A673 (cell line): ENCODE measurements at regions not wholly inside any gene's neighbourhood (a gene's known extent, or its start where the extent isn't known, plus 50 kb on each side); places are given as distances from the start of the nearest gene placed in this dataset.

ENCODE experiments used
- BruUV-seq: library from RNA; stranded (reverse); fragments of 400-500 nt; replicated peaks from 2 replicates; lab custom pipeline; 2021; lab: Mats Ljungman, UMichigan
- CTCF ChIA-PET: fragments of 300-600 bp; sonication (Branson Sonifier 250); formaldehyde crosslinking; loops from one replicate; lab custom pipeline; 2022; ENCODE audit warnings: antibody characterized with exemption; lab: Charles Lee
- POLR2A ChIA-PET: fragments of 300-600 bp; sonication (Branson Sonifier 250); formaldehyde crosslinking; loops from one replicate; lab custom pipeline; 2022; ENCODE audit warnings: antibody characterized with exemption; ENCODE audit not compliant: low non-redundant PET; lab: Charles Lee
- DNase-seq: peaks from one replicate; pipeline ENCODE4 v3.0.0-alpha.2; 2015; ENCODE audit warnings: low spot score
- H3K27ac ChIP-seq: fragments of 200-600 bp; sonication (generic); 2 replicates; pipeline ENCODE4 v1.5.1; 2016; ENCODE audit warnings: mixed run types, low read depth, mild to moderate bottlenecking, mixed read lengths, antibody characterized with exemption, low read length; ENCODE audit not compliant: poor library complexity, severe bottlenecking
- H3K27me3 ChIP-seq: fragments of 200-600 bp; sonication (generic); replicated peaks from 2 replicates; pipeline ENCODE4 v1.6.1; 2017; ENCODE audit warnings: mixed run types, low read depth, mild to moderate bottlenecking, mixed read lengths, antibody characterized with exemption, low read length; ENCODE audit not compliant: insufficient read depth, poor library complexity
- H3K36me3 ChIP-seq: fragments of 200-600 bp; sonication (generic); 2 replicates; pipeline ENCODE4 v1.6.1; 2016; ENCODE audit warnings: mixed run types, mild to moderate bottlenecking, mixed read lengths, antibody characterized with exemption, low read length; ENCODE audit not compliant: insufficient read depth, poor library complexity, severe bottlenecking
- H3K4me1 ChIP-seq: fragments of 200-600 bp; sonication (generic); 2 replicates; pipeline ENCODE4 v1.6.1; 2017; ENCODE audit warnings: mixed run types, mild to moderate bottlenecking, mixed read lengths, antibody characterized with exemption, low read length; ENCODE audit not compliant: insufficient read depth, poor library complexity, severe bottlenecking
- H3K4me3 ChIP-seq: fragments of 200-600 bp; sonication (generic); 2 replicates; pipeline ENCODE4 v1.5.1; 2016; ENCODE audit warnings: low read depth, mixed run types, mild to moderate bottlenecking, mixed read lengths, low read length; ENCODE audit not compliant: poor library complexity, severe bottlenecking
- H3K9me3 ChIP-seq: fragments of 200-600 bp; sonication (generic); 2 replicates; pipeline ENCODE4 v1.6.1; 2016; ENCODE audit warnings: mixed run types, low read depth, mild to moderate bottlenecking, mixed read lengths, antibody characterized with exemption, low read length; ENCODE audit not compliant: poor library complexity, severe bottlenecking
- CTCF ChIP-seq: fragments of 300-800, 200-600 bp; sonication (generic); conservative IDR thresholded peaks from 2 replicates; pipeline ENCODE4 v1.5.1; 2017; ENCODE audit warnings: low read depth, mild to moderate bottlenecking, antibody characterized with exemption, low read length, moderate library complexity, mixed read lengths
- EZH2 ChIP-seq: fragments of 200-600 bp; sonication (generic); IDR thresholded peaks from 2 replicates; pipeline ENCODE4 v1.6.1; 2017; ENCODE audit warnings: borderline replicate concordance, low read depth, mild to moderate bottlenecking, mixed read lengths, antibody characterized with exemption, low read length; ENCODE audit not compliant: poor library complexity, severe bottlenecking
- intact Hi-C: fragments of 100-400 bp; cut with micrococcal nuclease; formaldehyde crosslinking; loops from one replicate; pipeline ENCODE4 v1.10.0; 2022; ENCODE audit not compliant: unreplicated experiment

GRCh38 chr14:22185789-22186188, 403.2 kb downstream of the DAD1 start:
- H3K27ac ChIP-seq = no peak overlapping the region
- no TSS peak for BruUV-seq
- TF ChIP-seq CTCF (no peak), EZH2 (no peak)

GRCh38 chr14:22185191-22185590, 403.8 kb downstream of the DAD1 start:
- no peaks in the 10 kb centered on the region for H3K4me1 ChIP-seq
- ChIA-PET CTCF (interaction anchor here (1.1 kb wide), 1 partner anchor 134 kb away, joined by 3 read pairs; no protein-coding TSS in a partner anchor), POLR2A (no interaction called here)
- no peak overlapping the region for H3K4me3 ChIP-seq
- no peaks in the 10 kb centered on the region for H3K9me3 ChIP-seq
- H3K27ac ChIP-seq = no peak overlapping the region
- no peaks in the 10 kb centered on the region for H3K36me3 ChIP-seq
- DNase-seq = peak; percentile 35
- H3K27me3 ChIP-seq = no peaks in the 10 kb centered on the region
- TF ChIP-seq EZH2 (no peak), CTCF (peak; percentile 42; the same call in 1 of the 2 replicates)
- intact Hi-C loops = no loop called here
- BruUV-seq = no TSS peak

More at GRCh38 chr14:22185789-22186188, 403.2 kb downstream of the DAD1 start:
- Histone ChIP-seq H3K9me3 (no peaks in the 10 kb centered on the region), H3K27me3 (no peaks in the 10 kb centered on the region), H3K4me1 (no peaks in the 10 kb centered on the region), H3K4me3 (no peak overlapping the region), H3K36me3 (no peaks in the 10 kb centered on the region)
- intact Hi-C loops = no loop called here
- CTCF ChIA-PET = interaction anchor here (1.1 kb wide), 1 partner anchor 133 kb away, joined by 3 read pairs; no protein-coding TSS in a partner anchor
- no peak for DNase-seq
- POLR2A ChIA-PET = no interaction called here

- no peaks in the 10 kb centered on the region for H3K27me3 ChIP-seq
- no peaks in the 10 kb centered on the region for H3K4me1 ChIP-seq
- POLR2A ChIA-PET = interaction anchor here (0.6 kb wide), 1 partner anchor 19 kb away, joined by 4 read pairs; no protein-coding TSS in a partner anchor
- DNase-seq = no peak
- CTCF ChIA-PET = interaction anchor here (1.1 kb wide), 1 partner anchor 134 kb away, joined by 3 read pairs; no protein-coding TSS in a partner anchor
- TF ChIP-seq EZH2 = no peak
- TF ChIP-seq CTCF = no peak
- H3K27ac ChIP-seq = no peak overlapping the region
- BruUV-seq = no TSS peak
- H3K4me3 ChIP-seq = no peak overlapping the region
- no peaks in the 10 kb centered on the region for H3K9me3 ChIP-seq
- intact Hi-C loops = no loop called here
- no peaks in the 10 kb centered on the region for H3K36me3 ChIP-seq
Measured at GRCh38 chr14:22184830-22185168, 404.2 kb downstream of the DAD1 start.
